ENCODE measurements at regions not wholly inside any gene's neighbourhood (a gene's known extent, or its start where the extent isn't known, plus 50 kb on each side); places are given as distances from the start of the nearest gene placed in this dataset.

DNA sequence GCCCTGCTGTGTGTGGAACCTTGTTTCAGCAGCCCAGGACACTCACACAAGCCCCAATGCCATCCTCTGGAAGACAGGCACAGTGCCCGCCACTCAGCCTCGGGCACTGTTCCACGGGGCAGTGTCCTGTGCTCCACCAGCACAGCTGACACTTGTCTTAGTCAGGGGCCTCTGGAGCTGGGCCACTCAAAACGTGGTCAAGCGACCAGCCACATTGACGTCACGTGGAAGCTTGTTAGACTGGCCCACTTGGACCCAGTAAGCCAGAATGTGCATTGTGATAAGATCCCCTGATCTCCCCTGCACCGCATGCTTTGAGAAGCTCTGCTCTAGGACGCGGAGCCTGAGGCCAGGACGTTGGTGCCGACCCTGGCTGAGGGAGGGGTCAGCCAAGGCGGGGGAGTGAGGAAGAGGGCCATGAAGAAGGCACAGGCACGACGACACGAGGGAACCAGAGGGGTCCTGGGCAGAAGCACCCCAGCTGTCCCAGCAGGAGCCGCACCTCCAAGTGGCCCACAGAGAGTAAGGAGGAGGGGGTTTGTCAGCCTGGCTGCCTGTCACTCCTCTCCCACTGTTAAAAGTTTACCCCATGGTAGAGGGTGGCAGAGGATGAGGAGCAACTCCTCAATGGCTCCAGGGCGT lies 64.6 kb downstream of the LINC01488 start:
- no peak for ATAC-seq
- DNase-seq = peak; percentile 9
- intact Hi-C loops (cut with DNase I) = no loop called here

DNA sequence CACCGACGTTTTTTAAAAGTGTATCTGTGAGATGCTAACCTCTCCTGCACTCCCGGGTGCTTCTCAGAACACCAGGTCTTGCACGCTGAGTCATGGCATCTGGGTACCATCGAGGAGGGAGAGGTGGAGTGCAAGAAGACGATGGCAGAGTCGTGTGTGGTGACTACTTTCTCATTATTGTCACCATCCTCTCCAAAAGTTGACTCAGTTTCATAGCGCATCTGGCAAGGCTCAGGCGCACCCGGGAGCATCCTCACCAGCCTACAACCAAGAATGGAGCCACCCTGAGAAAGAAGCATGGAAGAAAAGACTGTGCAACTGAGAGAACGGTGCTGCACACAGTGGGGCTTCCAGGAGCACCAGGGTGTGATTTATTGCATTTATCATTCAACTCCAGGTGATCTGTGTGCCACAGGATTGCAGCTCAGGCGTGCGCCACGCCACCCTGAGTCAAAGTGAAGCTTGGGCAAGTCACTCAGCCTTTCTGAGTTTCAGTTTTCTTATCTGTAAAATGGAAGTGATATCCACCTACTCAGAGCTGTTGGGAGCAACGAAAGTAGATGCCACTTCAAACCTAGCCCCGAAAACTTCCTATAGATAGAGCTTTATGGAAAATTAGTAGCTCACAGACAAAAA lies 65.4 kb downstream of the LINC01488 start:
- intact Hi-C loops (cut with DNase I) = no loop called here
- no peak for ATAC-seq
- DNase-seq = no peak

DNA sequence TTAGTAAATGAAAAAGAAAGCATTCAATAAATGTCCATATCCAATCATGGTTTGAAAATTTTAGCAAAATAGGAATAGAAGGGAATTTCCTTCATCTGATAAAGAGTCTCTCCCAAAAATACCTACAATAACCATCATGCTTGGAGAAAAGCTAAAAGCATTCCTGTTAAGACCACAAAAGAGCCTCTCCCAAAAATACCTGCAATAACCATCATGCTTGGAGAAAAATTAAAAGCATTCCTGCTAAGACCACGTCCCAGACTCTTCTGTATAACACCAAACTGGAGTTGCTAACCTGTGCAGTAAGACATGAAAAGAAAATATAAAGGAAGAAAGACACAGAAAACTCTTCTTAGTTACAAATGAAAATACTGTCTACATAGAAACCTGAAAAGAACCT lies 69.4 kb downstream of the LINC01488 start:
- no peak for ATAC-seq
- DNase-seq = no peak
- intact Hi-C loops (cut with DNase I) = no loop called here

- ATAC-seq (no peak), DNase-seq (no peak)
- intact Hi-C loops (cut with DNase I) = no loop called here
Observed at GRCh38 chr11:69551963-69552362, 70.5 kb downstream of the LINC01488 start.

- intact Hi-C loops (cut with DNase I) = no loop called here
- ATAC-seq (no peak), DNase-seq (no peak)
Observed at GRCh38 chr11:69552951-69553350, 71.5 kb downstream of the LINC01488 start.

GRCh38 chr11:69553416-69554357 lies 72.2 kb downstream of the LINC01488 start:
- DNase-seq (no peak), ATAC-seq (no peak)
- intact Hi-C loops (cut with DNase I) = no loop called here

DNA sequence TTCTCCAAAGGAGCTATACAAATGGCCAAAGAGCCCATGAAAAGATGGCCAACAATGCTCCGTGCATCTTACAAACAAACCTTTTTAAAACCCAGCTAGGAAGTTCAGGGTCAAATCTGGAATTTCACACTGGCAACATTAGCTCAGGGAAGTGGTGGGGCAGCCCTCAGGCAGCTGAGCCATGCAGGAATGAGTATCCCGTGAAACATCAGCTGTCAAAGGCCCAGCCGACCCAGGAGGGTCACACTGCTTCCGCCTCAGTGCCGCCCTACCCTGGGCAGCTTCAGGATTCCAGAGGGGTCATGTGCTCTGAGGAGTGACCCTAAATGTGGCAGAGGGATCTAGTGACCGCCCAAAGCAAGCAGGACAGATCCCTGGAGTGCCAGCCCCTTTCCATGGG lies 73.4 kb downstream of the LINC01488 start:
- intact Hi-C loops (cut with DNase I) = no loop called here
- ATAC-seq (no peak), DNase-seq (no peak)

DNA sequence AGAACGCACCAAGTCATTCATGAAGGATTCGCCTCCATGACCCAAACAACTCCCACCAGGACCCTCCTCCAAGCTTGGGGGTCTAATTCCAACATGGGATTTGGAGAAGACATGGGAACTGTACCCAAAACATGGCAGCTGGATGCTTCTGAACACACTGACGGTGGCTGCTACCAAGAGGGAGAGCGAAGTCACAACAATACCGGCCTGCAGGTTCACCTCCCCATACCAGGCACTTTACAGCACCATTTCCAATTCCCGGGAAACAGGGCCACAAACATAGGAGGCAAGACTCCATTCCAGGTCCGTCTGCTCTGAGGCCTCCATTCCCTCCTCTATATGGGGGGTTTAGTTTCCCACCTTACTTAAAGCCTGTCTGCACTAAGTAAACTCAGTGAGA lies 75.8 kb downstream of the LINC01488 start:
- ATAC-seq (no peak), DNase-seq (no peak)
- intact Hi-C loops (cut with DNase I) = no loop called here

GRCh38 chr11:69558519-69558941 lies 77.1 kb downstream of the LINC01488 start:
- intact Hi-C loops (cut with DNase I) = no loop called here
- DNase-seq (no peak), ATAC-seq (no peak)

DNA sequence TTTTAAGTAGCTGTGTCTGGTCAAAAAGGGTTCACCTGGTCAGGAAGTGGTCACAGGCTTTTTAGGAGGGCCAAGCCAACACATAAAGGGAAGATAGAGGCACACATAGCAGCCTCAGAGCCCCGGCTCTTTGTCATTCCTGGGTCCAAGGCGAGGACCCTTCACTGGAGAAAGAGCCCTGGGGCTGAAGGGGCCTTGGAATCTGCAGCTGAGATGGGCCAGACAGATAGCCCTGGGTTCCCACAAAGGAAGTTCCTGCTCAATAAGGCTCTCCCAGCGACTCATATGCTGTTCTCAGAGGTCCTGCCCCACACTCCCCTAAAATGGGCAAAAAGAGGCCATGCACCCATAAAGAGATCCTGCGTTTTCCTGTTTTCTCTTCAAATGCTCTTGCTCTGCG lies 77.7 kb downstream of the LINC01488 start:
- no peak for ATAC-seq
- intact Hi-C loops (cut with DNase I) = no loop called here

DNA sequence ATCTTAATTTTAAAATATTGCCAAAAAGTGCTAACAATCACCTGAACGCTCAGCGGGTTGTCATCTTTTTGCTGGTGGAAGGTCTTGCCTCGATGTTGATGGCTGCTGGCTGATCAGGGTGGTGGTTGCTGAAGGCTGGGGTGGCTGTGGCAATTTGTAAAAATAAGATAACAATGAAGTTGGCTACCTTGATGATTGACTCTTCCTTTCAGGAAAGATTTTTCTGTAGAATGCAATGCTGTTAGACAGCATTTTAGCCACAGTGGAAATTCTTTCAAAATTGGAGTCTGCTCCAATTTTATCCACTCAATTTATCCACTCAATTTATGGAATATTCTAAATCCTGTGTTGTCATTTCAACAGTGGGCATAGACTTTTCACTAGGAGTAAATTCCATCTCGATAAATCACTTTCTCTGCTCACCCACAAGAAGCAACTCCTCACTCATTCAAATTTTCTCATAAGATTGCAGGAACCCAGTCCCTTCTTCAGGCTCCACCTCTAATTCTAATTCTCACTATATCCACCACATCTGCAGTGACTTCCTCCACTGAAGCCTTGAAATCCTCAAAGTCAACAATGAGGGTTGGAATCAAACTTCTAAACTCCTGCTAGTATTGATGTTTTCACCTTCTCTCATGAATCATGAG lies 78.8 kb downstream of the LINC01488 start:
- intact Hi-C loops (cut with DNase I) = no loop called here
- ATAC-seq (no peak), DNase-seq (no peak)

More for the DNA sequence above, 77.7 kb downstream of the LINC01488 start:
- no peak for DNase-seq

- no peak for DNase-seq
- intact Hi-C loops (cut with DNase I) = no loop called here
- ATAC-seq = no peak
Observed at GRCh38 chr11:69562302-69562701, 78.7 kb upstream of the CCND1 start.

- ATAC-seq = no peak
- intact Hi-C loops (cut with DNase I) = no loop called here
- DNase-seq = no peak
Observed at GRCh38 chr11:69562816-69563215, 78.1 kb upstream of the CCND1 start.

DNA sequence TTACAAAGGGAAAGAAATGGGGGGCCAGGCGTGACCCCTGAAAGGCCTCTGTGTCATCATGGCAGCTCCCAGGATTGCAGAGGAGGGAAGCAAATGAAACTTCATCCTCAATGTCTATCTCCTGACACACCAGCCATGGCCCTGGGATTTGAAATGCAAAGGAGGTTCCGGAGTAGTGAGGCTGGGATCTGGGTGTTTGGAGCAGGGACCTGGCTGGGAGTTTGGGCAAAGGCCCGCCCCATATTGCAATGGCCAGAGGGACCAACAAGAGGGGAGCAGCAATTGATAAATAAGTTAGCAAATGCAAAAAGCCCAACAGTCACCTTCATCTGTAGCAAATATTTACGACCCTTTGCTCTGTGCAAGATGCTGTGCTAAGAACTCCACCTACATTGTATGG lies 77.7 kb upstream of the CCND1 start:
- no peak for ATAC-seq
- intact Hi-C loops (cut with DNase I) = no loop called here
- no peak for DNase-seq

- intact Hi-C loops (cut with DNase I) = no loop called here
Observed at GRCh38 chr11:69563946-69564775, 76.8 kb upstream of the CCND1 start.

GRCh38 chr11:69566001-69566400 lies 75.0 kb upstream of the CCND1 start:
- DNase-seq = no peak
- no peak for ATAC-seq
- intact Hi-C loops (cut with DNase I) = no loop called here

More at GRCh38 chr11:69563946-69564775, 76.8 kb upstream of the CCND1 start:
- ATAC-seq (no peak), DNase-seq (no peak)

GRCh38 chr11:69567951-69568808 lies 72.8 kb upstream of the CCND1 start:
- intact Hi-C loops (cut with DNase I) = no loop called here
- ATAC-seq = no peak
- DNase-seq = no peak

GRCh38 chr11:69568809-69569097 lies 72.2 kb upstream of the CCND1 start:
- intact Hi-C loops (cut with DNase I) = no loop called here
- ATAC-seq = no peak
- DNase-seq = no peak
